ENCODE measurements at regions not wholly inside any gene's neighbourhood (a gene's known extent, or its start where the extent isn't known, plus 50 kb on each side); places are given as distances from the start of the nearest gene placed in this dataset.

- WGBS (ENCODE audit: insufficient coverage, low coverage, low lambda C conversion rate, missing lambda C conversion rate) = 54% methylated on average over 2 of the region's 2 CpGs
- intact Hi-C loops (cut with DNase I) = no loop called here
- ATAC-seq = no peak
Measured at GRCh38 chr3:161568671-161569070, 72.1 kb downstream of the OTOL1 start.

GRCh38 chr3:161571951-161572350 is 75.3 kb downstream of the OTOL1 start:
- Histone ChIP-seq H3K27ac (no peak overlapping the region), H3K4me3 (no peak overlapping the region), H3K9me3 (no peaks in the 10 kb centered on the region), H3K36me3 (no peaks in the 10 kb centered on the region), H3K4me1 (no peaks in the 10 kb centered on the region), H3K27me3 (no peaks in the 10 kb centered on the region)
- intact Hi-C loops (cut with DNase I) = no loop called here
- DNase-seq (no peak), ATAC-seq (no peak)
- 89% methylated on average over 1 of the region's 1 CpG for WGBS (ENCODE audit: insufficient coverage, low coverage, low lambda C conversion rate, missing lambda C conversion rate)
- TF ChIP-seq CTCF (IDR thresholded peaks at IDR 0.05) (no peak), POLR2A (IDR thresholded peaks at IDR 0.05) (no peak)

More at GRCh38 chr3:161568671-161569070, 72.1 kb downstream of the OTOL1 start:
- Histone ChIP-seq H3K9me3 (no peaks in the 10 kb centered on the region), H3K36me3 (no peaks in the 10 kb centered on the region), H3K27me3 (no peaks in the 10 kb centered on the region), H3K4me1 (no peaks in the 10 kb centered on the region), H3K4me3 (no peak overlapping the region), H3K27ac (no peak overlapping the region)
- TF ChIP-seq CTCF (IDR thresholded peaks at IDR 0.05) (no peak), POLR2A (IDR thresholded peaks at IDR 0.05) (no peak)
- DNase-seq = no peak

GRCh38 chr3:161573136-161573535 is 76.5 kb downstream of the OTOL1 start:
- TF ChIP-seq CTCF (IDR thresholded peaks at IDR 0.05) (no peak), POLR2A (IDR thresholded peaks at IDR 0.05) (no peak)
- Histone ChIP-seq H3K9me3 (no peaks in the 10 kb centered on the region), H3K36me3 (no peaks in the 10 kb centered on the region), H3K4me1 (no peaks in the 10 kb centered on the region), H3K27me3 (no peaks in the 10 kb centered on the region), H3K4me3 (no peak overlapping the region), H3K27ac (no peak overlapping the region)
- ATAC-seq (no peak), DNase-seq (no peak)
- intact Hi-C loops (cut with DNase I) = no loop called here
- 29% methylated on average over 1 of the region's 1 CpG for WGBS (ENCODE audit: insufficient coverage, low coverage, low lambda C conversion rate, missing lambda C conversion rate)

DNA sequence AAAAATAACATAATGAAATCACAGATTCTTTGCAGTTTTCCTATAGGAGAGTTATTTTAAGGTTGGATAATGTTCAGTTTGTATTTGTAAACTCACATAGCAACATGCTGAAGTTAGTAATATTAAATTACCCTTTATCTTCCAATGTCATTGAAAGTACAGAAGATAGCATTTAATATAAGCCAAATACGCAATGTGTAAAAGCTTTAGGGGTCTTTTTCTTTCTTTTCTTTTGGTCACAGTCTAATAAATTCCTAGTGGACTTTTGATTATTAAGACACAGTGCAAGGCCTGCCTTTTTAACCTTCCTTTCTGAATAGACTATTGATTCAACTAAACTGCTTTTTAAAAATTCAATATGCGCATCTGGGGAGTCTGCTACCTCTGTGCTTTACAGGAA is 79.3 kb downstream of the OTOL1 start:
- intact Hi-C loops (cut with DNase I) = no loop called here

More for the DNA sequence above, 79.3 kb downstream of the OTOL1 start:
- Histone ChIP-seq H3K4me1 (no peaks in the 10 kb centered on the region), H3K27me3 (no peaks in the 10 kb centered on the region), H3K4me3 (no peak overlapping the region), H3K9me3 (no peaks in the 10 kb centered on the region), H3K36me3 (no peaks in the 10 kb centered on the region), H3K27ac (no peak overlapping the region)
- 72% methylated on average over 2 of the region's 2 CpGs for WGBS (ENCODE audit: insufficient coverage, low coverage, low lambda C conversion rate, missing lambda C conversion rate)
- no peak for ATAC-seq
- no peak for DNase-seq
- TF ChIP-seq CTCF (IDR thresholded peaks at IDR 0.05) (no peak), POLR2A (IDR thresholded peaks at IDR 0.05) (no peak)
